ENCODE measurements at regions not wholly inside any gene's neighbourhood (a gene's known extent, or its start where the extent isn't known, plus 50 kb on each side); places are given as distances from the start of the nearest gene placed in this dataset. TPM values are rescaled to one million over a fixed set of nuclear protein-coding genes. Genes with fewer than 3 reads are reported as not detected.

DNA sequence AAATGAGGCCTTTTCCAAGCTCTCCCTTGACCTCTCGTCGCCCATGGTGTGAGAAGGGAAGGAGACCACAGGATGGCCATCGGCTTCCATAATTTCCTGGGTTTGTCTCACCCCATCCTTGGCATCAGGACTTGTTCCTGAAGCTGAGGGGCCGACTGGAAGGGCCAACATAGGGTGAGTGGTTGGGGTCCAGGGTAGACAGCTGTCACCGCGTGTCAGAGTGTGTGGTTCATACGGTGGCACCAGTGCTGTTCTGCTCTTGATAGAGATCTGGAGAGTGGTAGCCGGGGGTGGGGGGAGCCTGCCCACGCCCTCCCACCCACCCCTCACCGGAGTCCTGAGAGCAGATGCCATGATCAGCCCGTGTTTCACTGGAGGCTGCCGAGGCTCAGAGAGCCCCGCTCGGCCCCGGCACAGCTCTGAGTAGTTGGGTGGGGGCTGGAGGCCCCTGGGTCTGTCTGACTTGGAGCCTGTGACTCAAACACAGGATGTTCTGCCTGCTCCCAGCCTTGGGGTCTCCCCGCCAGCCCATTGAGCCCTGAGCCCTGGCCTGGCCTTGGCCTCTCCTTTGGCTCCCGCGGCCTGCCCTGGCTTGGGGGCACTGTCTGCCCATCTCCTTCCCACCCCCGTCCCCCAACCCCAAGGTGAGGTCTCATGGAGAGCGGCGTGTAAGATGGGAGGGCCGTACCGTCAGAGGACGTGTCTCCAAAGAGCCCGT, 53.1 kb upstream of the IER5L start:
- TF ChIP-seq, protein P1, sequence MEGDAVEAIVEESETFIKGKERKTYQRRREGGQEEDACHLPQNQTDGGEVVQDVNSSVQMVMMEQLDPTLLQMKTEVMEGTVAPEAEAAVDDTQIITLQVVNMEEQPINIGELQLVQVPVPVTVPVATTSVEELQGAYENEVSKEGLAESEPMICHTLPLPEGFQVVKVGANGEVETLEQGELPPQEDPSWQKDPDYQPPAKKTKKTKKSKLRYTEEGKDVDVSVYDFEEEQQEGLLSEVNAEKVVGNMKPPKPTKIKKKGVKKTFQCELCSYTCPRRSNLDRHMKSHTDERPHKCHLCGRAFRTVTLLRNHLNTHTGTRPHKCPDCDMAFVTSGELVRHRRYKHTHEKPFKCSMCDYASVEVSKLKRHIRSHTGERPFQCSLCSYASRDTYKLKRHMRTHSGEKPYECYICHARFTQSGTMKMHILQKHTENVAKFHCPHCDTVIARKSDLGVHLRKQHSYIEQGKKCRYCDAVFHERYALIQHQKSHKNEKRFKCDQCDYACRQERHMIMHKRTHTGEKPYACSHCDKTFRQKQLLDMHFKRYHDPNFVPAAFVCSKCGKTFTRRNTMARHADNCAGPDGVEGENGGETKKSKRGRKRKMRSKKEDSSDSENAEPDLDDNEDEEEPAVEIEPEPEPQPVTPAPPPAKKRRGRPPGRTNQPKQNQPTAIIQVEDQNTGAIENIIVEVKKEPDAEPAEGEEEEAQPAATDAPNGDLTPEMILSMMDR (IDR thresholded peaks at IDR 0.05), result no peak
- DNase-seq (ENCODE audit: low spot score), result no peak
- ATAC-seq (ENCODE audit: low FRiP score), result no peak

DNA sequence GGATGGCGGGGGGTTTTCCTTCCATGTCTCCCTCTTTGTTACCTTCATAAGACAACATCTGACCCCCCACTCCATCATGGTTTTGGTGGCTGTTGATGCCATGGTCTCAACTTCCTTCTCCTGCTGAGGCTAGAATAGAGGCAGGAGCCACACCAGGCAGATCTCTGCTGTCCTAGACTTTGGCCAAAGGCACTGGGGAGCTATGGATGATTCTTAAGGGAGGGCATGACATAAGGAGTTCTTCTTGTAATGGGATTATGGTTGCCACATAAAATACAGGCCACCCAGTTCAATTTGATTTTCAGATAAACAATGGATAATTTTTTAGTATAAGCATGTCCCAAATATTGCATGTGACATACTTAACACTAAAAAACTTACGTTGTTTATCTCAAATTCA, 52.2 kb upstream of the IER5L start:
- ATAC-seq (ENCODE audit: low FRiP score), result no peak
- TF ChIP-seq, protein P1 (IDR thresholded peaks at IDR 0.05), result no peak
- no peak for DNase-seq (ENCODE audit: low spot score)

Small RNA genes in the stretch of these regions (small RNA-seq; reads per million reads assigned to genes)
- gene AL353803.5 (not detected), gene RN7SL159P (not detected)
